Renal cortex interstitium (tissue), 11 donors: ENCODE measurements at regions not wholly inside any gene's neighbourhood (a gene's known extent, or its start where the extent isn't known, plus 50 kb on each side); places are given as distances from the start of the nearest gene placed in this dataset.
"Not testable (repeated sequence)": the region's sequence is repeated elsewhere in the genome, so short reads cannot be mapped to it uniquely, and the experiment has no call there.

Source experiments
- DNase-seq, 11 donors: peaks; one replicate each; pipeline ENCODE4 v3.0.0-alpha.2; 2013; ENCODE audit warnings: low read depth in 9 of 11, low spot score in 4 of 11; ENCODE audit errors: extremely low read depth in 1 of 11

- no peak for DNase-seq
These were observed 528.2 kb upstream of the FANCL start for GRCh38 chr2:58769111-58769863.

GRCh38 chr2:58768715-58769080 lies 527.6 kb upstream of the FANCL start:
- no peak for DNase-seq

GRCh38 chr2:58767828-58768714 lies 526.9 kb upstream of the FANCL start:
- DNase-seq = no peak

- DNase-seq = no peak
These were observed 523.4 kb upstream of the FANCL start for GRCh38 chr2:58764338-58765104.

GRCh38 chr2:58762176-58762781 lies 521.2 kb upstream of the FANCL start:
- peak; percentile 6 to 42 (median 31) for DNase-seq

- DNase-seq = no peak
These were observed 516.8 kb upstream of the FANCL start for GRCh38 chr2:58757971-58758370.

GRCh38 chr2:58756336-58756735 lies 515.2 kb upstream of the FANCL start:
- DNase-seq = no peak

- DNase-seq = not testable (repeated sequence)
These were observed 511.4 kb upstream of the FANCL start for GRCh38 chr2:58752507-58752906.

- DNase-seq = not testable (repeated sequence)
These were observed 510.6 kb upstream of the FANCL start for GRCh38 chr2:58751676-58752075.

GRCh38 chr2:58749041-58749440 lies 507.9 kb upstream of the FANCL start:
- no peak for DNase-seq

- not testable (repeated sequence) for DNase-seq
These were observed 504.2 kb upstream of the FANCL start for GRCh38 chr2:58745334-58745733.

GRCh38 chr2:58740426-58740825 lies 499.3 kb upstream of the FANCL start:
- no peak for DNase-seq

GRCh38 chr2:58739033-58739432 lies 497.9 kb upstream of the FANCL start:
- DNase-seq = no peak

GRCh38 chr2:58734365-58734764 lies 493.2 kb upstream of the FANCL start:
- no peak for DNase-seq

GRCh38 chr2:58732999-58733398 lies 491.9 kb upstream of the FANCL start:
- DNase-seq = no peak

GRCh38 chr2:58731488-58731869 lies 490.4 kb upstream of the FANCL start:
- no peak for DNase-seq

GRCh38 chr2:58730764-58731487 lies 489.8 kb upstream of the FANCL start:
- DNase-seq = no peak

GRCh38 chr2:58727981-58728656 lies 487.0 kb upstream of the FANCL start:
- no peak for DNase-seq
